ENCODE measurements at regions not wholly inside any gene's neighbourhood (a gene's known extent, or its start where the extent isn't known, plus 50 kb on each side); places are given as distances from the start of the nearest gene placed in this dataset.

DNA sequence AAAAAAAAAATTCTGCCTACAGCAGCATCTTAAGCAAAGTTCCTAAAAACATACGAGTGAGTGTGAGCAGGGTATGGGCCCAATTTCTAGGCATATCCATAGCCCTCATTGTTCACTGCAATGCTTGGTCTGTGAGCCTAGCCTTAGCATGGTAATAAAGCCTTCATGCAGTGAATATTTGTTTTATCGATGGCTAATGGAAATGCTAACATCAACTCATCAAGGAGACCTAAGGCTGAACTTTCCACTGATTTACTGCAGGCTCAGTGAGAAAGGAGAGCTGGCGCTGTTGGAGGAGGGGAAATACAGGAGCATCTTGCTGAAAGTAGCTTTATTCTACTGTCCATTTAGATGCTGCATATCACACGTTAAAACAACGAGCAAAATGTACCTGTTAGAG, 139.6 kb upstream of the DTNBP1 start:
- no peaks in the 10 kb centered on the region for H3K36me3 ChIP-seq (replicated peaks in 1 of 2; ENCODE audit: insufficient read depth in 1 of 2, low read depth in 2 of 2)
- H3K9me3 ChIP-seq = no peaks in the 10 kb centered on the region
- no peak for DNase-seq
- H3K27me3 ChIP-seq = no peaks in the 10 kb centered on the region
- TF ChIP-seq, protein P1, sequence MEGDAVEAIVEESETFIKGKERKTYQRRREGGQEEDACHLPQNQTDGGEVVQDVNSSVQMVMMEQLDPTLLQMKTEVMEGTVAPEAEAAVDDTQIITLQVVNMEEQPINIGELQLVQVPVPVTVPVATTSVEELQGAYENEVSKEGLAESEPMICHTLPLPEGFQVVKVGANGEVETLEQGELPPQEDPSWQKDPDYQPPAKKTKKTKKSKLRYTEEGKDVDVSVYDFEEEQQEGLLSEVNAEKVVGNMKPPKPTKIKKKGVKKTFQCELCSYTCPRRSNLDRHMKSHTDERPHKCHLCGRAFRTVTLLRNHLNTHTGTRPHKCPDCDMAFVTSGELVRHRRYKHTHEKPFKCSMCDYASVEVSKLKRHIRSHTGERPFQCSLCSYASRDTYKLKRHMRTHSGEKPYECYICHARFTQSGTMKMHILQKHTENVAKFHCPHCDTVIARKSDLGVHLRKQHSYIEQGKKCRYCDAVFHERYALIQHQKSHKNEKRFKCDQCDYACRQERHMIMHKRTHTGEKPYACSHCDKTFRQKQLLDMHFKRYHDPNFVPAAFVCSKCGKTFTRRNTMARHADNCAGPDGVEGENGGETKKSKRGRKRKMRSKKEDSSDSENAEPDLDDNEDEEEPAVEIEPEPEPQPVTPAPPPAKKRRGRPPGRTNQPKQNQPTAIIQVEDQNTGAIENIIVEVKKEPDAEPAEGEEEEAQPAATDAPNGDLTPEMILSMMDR (IDR thresholded peaks at IDR 0.05) = no peak
- no peak for TF ChIP-seq POLR2A (IDR thresholded peaks at IDR 0.05)
- ATAC-seq = no peak
- WGBS, 2 donors = 72 to 76% methylated on average over 5 of the region's 5 CpGs
- H3K4me1 ChIP-seq = no peaks in the 10 kb centered on the region
- intact Hi-C loops (cut with DNase I) = no loop called here
- no peak overlapping the region for H3K4me3 ChIP-seq
- no peak overlapping the region for H3K27ac ChIP-seq

DNA sequence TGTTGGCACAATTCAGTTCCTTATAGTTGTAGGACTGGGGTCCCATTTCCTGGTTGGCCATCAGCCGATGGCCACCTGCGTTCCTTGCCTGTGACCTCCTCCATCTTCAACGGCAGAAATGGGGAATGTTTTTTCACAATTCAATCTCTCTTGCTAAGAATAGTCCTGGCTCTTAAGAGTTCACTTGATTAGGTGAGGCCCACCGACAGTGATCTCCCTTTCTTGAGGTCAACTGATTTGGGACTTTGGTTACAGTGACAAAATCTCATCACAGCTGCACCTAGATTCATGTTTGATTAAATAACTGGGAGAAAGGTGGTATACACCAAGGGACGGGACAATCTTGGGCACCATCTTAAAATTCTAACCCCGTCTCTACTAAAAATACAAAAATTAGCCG, 139.1 kb upstream of the DTNBP1 start:
- Histone ChIP-seq H3K27ac (no peak overlapping the region), H3K27me3 (no peaks in the 10 kb centered on the region), H3K4me3 (no peak overlapping the region), H3K36me3 (replicated peaks in 1 of 2; ENCODE audit: insufficient read depth in 1 of 2, low read depth in 2 of 2) (no peaks in the 10 kb centered on the region), H3K4me1 (no peaks in the 10 kb centered on the region), H3K9me3 (no peaks in the 10 kb centered on the region)
- 92 to 94% methylated on average over 7 of the region's 7 CpGs for WGBS, 2 donors
- no peak for TF ChIP-seq POLR2A (IDR thresholded peaks at IDR 0.05)
- TF ChIP-seq, protein P1 (IDR thresholded peaks at IDR 0.05) = no peak
- no peak for ATAC-seq
- intact Hi-C loops (cut with DNase I) = no loop called here
- no peak for DNase-seq

DNA sequence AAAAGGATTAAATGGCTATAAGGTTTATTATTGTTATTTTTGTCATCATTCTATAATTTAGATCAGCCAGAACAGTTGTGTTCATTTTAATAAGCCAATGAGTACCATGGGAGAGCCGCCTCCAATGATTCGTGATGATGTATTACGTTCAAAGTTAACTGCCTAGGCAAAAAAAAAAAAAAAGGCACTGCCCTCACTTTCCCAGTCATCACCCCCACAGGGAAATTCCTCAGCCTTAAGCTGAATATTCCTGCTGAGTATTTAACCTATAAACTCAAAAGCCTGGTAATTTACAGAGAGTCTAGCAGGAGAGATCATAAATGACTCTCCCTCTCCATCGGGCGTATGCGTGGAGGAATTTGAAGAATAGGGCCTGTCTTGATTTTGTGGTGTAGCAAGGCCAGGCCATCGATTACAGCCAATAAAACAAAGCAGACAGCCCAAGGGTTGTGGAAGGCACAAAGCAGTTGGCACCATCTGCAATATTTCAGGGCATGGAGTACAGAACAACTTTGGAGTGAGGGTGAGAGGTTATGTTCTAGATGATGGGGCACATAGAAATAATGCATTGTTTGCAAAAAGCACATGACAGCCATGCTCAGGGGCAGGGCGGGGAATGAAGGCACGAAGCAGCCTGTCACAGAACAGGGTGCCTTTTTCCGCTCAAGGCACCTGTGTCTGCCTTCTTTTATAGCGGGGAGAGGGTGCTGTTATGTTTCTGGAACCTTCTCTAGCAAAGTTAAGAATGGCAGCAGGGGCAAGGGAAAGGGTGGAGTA, 138.2 kb upstream of the DTNBP1 start:
- Histone ChIP-seq H3K27me3 (no peaks in the 10 kb centered on the region), H3K9me3 (no peaks in the 10 kb centered on the region), H3K4me3 (no peak overlapping the region), H3K4me1 (no peaks in the 10 kb centered on the region), H3K36me3 (replicated peaks in 1 of 2; ENCODE audit: insufficient read depth in 1 of 2, low read depth in 2 of 2) (no peaks in the 10 kb centered on the region), H3K27ac (no peak overlapping the region)
- no peak for TF ChIP-seq POLR2A (IDR thresholded peaks at IDR 0.05)
- TF ChIP-seq, protein P1 (IDR thresholded peaks at IDR 0.05) = no peak
- no peak for ATAC-seq
- intact Hi-C loops (cut with DNase I) = no loop called here
- WGBS, 2 donors = 90 to 93% methylated on average over 11 of the region's 11 CpGs
- no peak for DNase-seq

DNA sequence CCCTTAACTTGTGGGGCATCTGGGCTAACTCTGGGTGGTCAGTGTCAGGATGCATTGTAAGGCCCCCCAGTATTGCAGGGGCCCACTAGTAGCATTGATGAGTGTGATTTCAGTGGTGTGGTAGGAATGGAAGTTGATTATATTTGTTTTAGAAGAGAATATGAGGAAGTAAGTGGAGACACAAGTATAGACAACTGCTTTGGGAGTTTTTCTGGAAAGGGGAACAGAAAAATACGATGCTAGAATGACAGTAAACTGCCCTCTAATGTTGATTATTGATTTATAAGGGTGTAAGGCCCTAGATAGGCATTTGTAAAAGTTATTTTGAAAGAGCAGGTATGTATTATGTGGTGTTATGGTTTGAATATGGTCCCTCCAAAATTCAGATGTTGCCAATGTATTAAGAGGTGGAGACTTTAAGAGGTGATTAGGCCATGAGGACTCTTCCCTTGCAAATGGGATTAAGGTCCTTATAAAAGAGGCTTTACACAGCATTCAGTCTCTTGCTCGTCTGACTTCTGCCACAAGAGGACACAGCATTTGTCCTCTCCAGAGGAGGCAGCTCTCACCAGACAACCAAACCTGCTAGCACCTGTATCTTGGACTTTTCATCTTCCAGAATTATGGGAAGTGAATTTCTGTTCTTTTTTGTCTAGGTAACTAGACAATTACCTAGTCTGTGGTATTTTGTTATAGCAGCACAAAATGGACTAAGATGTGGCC, 135.9 kb upstream of the DTNBP1 start:
- no peak for ATAC-seq
- 83% methylated on average over 2 of the region's 2 CpGs for WGBS, 2 donors

More for the DNA sequence above, 135.9 kb upstream of the DTNBP1 start:
- no peaks in the 10 kb centered on the region for H3K9me3 ChIP-seq
- H3K27ac ChIP-seq = no peak overlapping the region
- H3K36me3 ChIP-seq (replicated peaks in 1 of 2; ENCODE audit: insufficient read depth in 1 of 2, low read depth in 2 of 2) = no peaks in the 10 kb centered on the region
- DNase-seq = no peak
- no peaks in the 10 kb centered on the region for H3K4me1 ChIP-seq
- no peaks in the 10 kb centered on the region for H3K27me3 ChIP-seq
- TF ChIP-seq, protein P1 (IDR thresholded peaks at IDR 0.05) = no peak
- no peak for TF ChIP-seq POLR2A (IDR thresholded peaks at IDR 0.05)
- intact Hi-C loops (cut with DNase I) = no loop called here
- H3K4me3 ChIP-seq = no peak overlapping the region

Measured in body of pancreas (tissue), 4 donors.